Activated CD8-positive, alpha-beta T cell treated with anti-CD3 and anti-CD28 coated beads for 36 hours (primary cell): ENCODE measurements at regions not wholly inside any gene's neighbourhood (a gene's known extent, or its start where the extent isn't known, plus 50 kb on each side); places are given as distances from the start of the nearest gene placed in this dataset.

ENCODE experiments used
- ATAC-seq: fragments of 200-7000 bp; cut with Tn5 transposase; one replicate; pipeline ENCODE4 v1.10.0; 2021; ENCODE audit warnings: mild to moderate bottlenecking, moderate library complexity
- CTCF ChIA-PET: fragments of 350-600 bp; sonication (Branson Sonifier 250); formaldehyde crosslinking; loops from one replicate; lab custom pipeline; 2021; ENCODE audit warnings: antibody characterized with exemption; lab: Charles Lee
- POLR2A ChIA-PET: fragments of 350-600 bp; sonication (Branson Sonifier 250); formaldehyde crosslinking; loops from one replicate; lab custom pipeline; 2021; ENCODE audit warnings: antibody characterized with exemption; lab: Charles Lee
- DNase-seq: peaks from one replicate; pipeline ENCODE4 v3.0.0-alpha.2; 2020
- H3K27ac Mint-ChIP-seq: one replicate; pipeline ENCODE4 v1.8.0; 2021; ENCODE audit warnings: mild to moderate bottlenecking, mixed read lengths
- H3K27me3 Mint-ChIP-seq: one replicate; pipeline ENCODE4 v1.8.0; 2021; ENCODE audit warnings: mixed read lengths
- H3K36me3 Mint-ChIP-seq: one replicate; pipeline ENCODE4 v1.8.0; 2021; ENCODE audit warnings: low read depth, mixed read lengths
- H3K4me1 Mint-ChIP-seq: one replicate; pipeline ENCODE4 v1.8.0; 2021; ENCODE audit warnings: low read depth, mixed read lengths
- H3K4me3 Mint-ChIP-seq: one replicate; pipeline ENCODE4 v1.8.0; 2021; ENCODE audit warnings: mild to moderate bottlenecking, moderate library complexity, mixed read lengths
- H3K9me3 Mint-ChIP-seq: one replicate; pipeline ENCODE4 v1.8.0; 2021; ENCODE audit warnings: mixed read lengths
- CTCF ChIP-seq: fragments of 200-600 bp; IDR thresholded peaks from one replicate; pipeline ENCODE4 v1.8.0; 2022; ENCODE audit warnings: antibody characterized with exemption, mild to moderate bottlenecking
- intact Hi-C: fragments of 100-400 bp; cut with micrococcal nuclease; formaldehyde crosslinking; loops from one replicate; pipeline ENCODE4 v1.10.0; 2022

- DNase-seq: no peak
- POLR2A ChIA-PET: no interaction called here
- peaks cover 5% of the 10 kb centered on the region for H3K4me1 Mint-ChIP-seq
- no peak overlapping the region for H3K27ac Mint-ChIP-seq
- H3K27me3 Mint-ChIP-seq: no peaks in the 10 kb centered on the region
- CTCF ChIA-PET: no interaction called here
- no peak for ATAC-seq
- no peak overlapping the region for H3K4me3 Mint-ChIP-seq
- peaks cover 1% of the 10 kb centered on the region for H3K36me3 Mint-ChIP-seq
- intact Hi-C loops: no loop called here
- H3K9me3 Mint-ChIP-seq: peaks cover 24% of the 10 kb centered on the region
- no peak for TF ChIP-seq CTCF
These were observed 353.3 kb downstream of the MAN2A1 start for GRCh38 chr5:110043025-110043424.

GRCh38 chr5:110045158-110045557 is 355.4 kb downstream of the MAN2A1 start:
- ATAC-seq (no peak), DNase-seq (no peak)
- peaks cover 1% of the 10 kb centered on the region for H3K36me3 Mint-ChIP-seq
- H3K27me3 Mint-ChIP-seq: no peaks in the 10 kb centered on the region
- no peak for TF ChIP-seq CTCF
- no peak overlapping the region for H3K27ac Mint-ChIP-seq
- peaks cover 11% of the 10 kb centered on the region for H3K4me1 Mint-ChIP-seq
- POLR2A ChIA-PET: no interaction called here
- H3K9me3 Mint-ChIP-seq: peaks cover 24% of the 10 kb centered on the region
- intact Hi-C loops: no loop called here
- no peak overlapping the region for H3K4me3 Mint-ChIP-seq
- CTCF ChIA-PET: no interaction called here

- no peak for TF ChIP-seq CTCF
- ATAC-seq: no peak
- ChIA-PET CTCF (interaction anchor here (0.6 to 1.3 kb wide), 3 partner anchors 9 to 284 kb away, joined by 3 to 5 read pairs (median 3); no protein-coding TSS in a partner anchor), POLR2A (interaction anchor here (0.9 kb wide), 1 partner anchor 357 kb away, joined by 3 read pairs; no protein-coding TSS in a partner anchor)
- Mint-ChIP-seq H3K27ac (no peak overlapping the region), H3K36me3 (peaks cover under 1% of the 10 kb centered on the region), H3K27me3 (no peaks in the 10 kb centered on the region), H3K9me3 (peaks cover 13% of the 10 kb centered on the region), H3K4me3 (no peak overlapping the region), H3K4me1 (peaks cover 14% of the 10 kb centered on the region)
- intact Hi-C loops: no loop called here
- DNase-seq: no peak
These were observed 358.8 kb downstream of the MAN2A1 start for GRCh38 chr5:110048491-110048890.

GRCh38 chr5:110049816-110050215 is 360.1 kb downstream of the MAN2A1 start:
- H3K36me3 Mint-ChIP-seq: no peaks in the 10 kb centered on the region
- ATAC-seq (no peak), DNase-seq (no peak)
- H3K27ac Mint-ChIP-seq: no peak overlapping the region
- H3K4me1 Mint-ChIP-seq: peaks cover 27% of the 10 kb centered on the region
- no peak overlapping the region for H3K4me3 Mint-ChIP-seq
- H3K9me3 Mint-ChIP-seq: peaks cover 5% of the 10 kb centered on the region
- POLR2A ChIA-PET: no interaction called here
- H3K27me3 Mint-ChIP-seq: no peaks in the 10 kb centered on the region
- TF ChIP-seq CTCF: no peak
- CTCF ChIA-PET: no interaction called here
- intact Hi-C loops: loop anchor here (5.0 to 10.0 kb wide), 2 partner anchors 37 to 355 kb away; no protein-coding TSS in a partner anchor

GRCh38 chr5:110050640-110051345 is 361.1 kb downstream of the MAN2A1 start:
- Mint-ChIP-seq H3K36me3 (no peaks in the 10 kb centered on the region), H3K4me3 (no peak overlapping the region), H3K4me1 (peaks cover 35% of the 10 kb centered on the region), H3K27ac (no peak overlapping the region), H3K9me3 (no peaks in the 10 kb centered on the region), H3K27me3 (no peaks in the 10 kb centered on the region)
- intact Hi-C loops: loop anchor here (5.0 to 10.0 kb wide), 2 partner anchors 37 to 356 kb away; no protein-coding TSS in a partner anchor
- POLR2A ChIA-PET: interaction anchor here (0.6 kb wide), 1 partner anchor 1687 kb away, joined by 3 read pairs; no protein-coding TSS in a partner anchor
- CTCF ChIA-PET: no interaction called here
- TF ChIP-seq CTCF: no peak
- DNase-seq (no peak), ATAC-seq (no peak)
